HEK293T (cell line): ENCODE measurements at regions not wholly inside any gene's neighbourhood (a gene's known extent, or its start where the extent isn't known, plus 50 kb on each side); places are given as distances from the start of the nearest gene placed in this dataset.

Experiments
- CTCF ChIA-PET: fragments of 350-600 bp; formaldehyde crosslinking; extraction: SDS; loops from one replicate; lab custom pipeline; 2021; ENCODE audit warnings: antibody characterized with exemption, inconsistent platforms; lab: Yijun Ruan, JAX
- POLR2A ChIA-PET: fragments of 350-600 bp; formaldehyde crosslinking; extraction: SDS; loops from one replicate; lab custom pipeline; 2020; ENCODE audit warnings: antibody characterized with exemption, inconsistent platforms; lab: Yijun Ruan, JAX
- DNase-seq: peaks from one replicate; pipeline ENCODE4 v3.0.0; 2012; ENCODE audit warnings: mixed read lengths; ENCODE audit errors: extremely low spot score
- ARNT ChIP-seq: fragments of 450-650 bp; IDR thresholded peaks from 2 replicates; pipeline ENCODE4 v1.6.1; 2017; ENCODE audit warnings: mild to moderate bottlenecking
- BHLHE40 ChIP-seq: fragments of 450-650 bp; IDR thresholded peaks from 2 replicates; pipeline ENCODE4 v1.6.1; 2016; ENCODE audit warnings: mild to moderate bottlenecking, moderate library complexity, borderline replicate concordance
- CTBP1 ChIP-seq: fragments of 450-650 bp; IDR thresholded peaks from 2 replicates; pipeline ENCODE4 v1.6.1; 2016; ENCODE audit warnings: borderline replicate concordance
- ELF4 ChIP-seq: fragments of 450-650 bp; IDR thresholded peaks from 2 replicates; pipeline ENCODE4 v1.6.1; 2017; ENCODE audit warnings: antibody characterized with exemption
- FOXA1 ChIP-seq: fragments of 450-650 bp; IDR thresholded peaks from 2 replicates; pipeline ENCODE4 v1.6.1; 2016; ENCODE audit warnings: mild to moderate bottlenecking
- FOXK2 ChIP-seq: fragments of 450-650 bp; IDR thresholded peaks from 2 replicates; pipeline ENCODE4 v1.6.1; 2016; ENCODE audit warnings: mild to moderate bottlenecking
- FOXM1 ChIP-seq: fragments of 450-650 bp; IDR thresholded peaks from 2 replicates; pipeline ENCODE4 v1.6.1; 2017; ENCODE audit warnings: mild to moderate bottlenecking, borderline replicate concordance
- HDGF ChIP-seq: fragments of 450-650 bp; IDR thresholded peaks from 2 replicates; pipeline ENCODE4 v1.6.1; 2017; ENCODE audit warnings: antibody characterized with exemption, borderline replicate concordance
- L3MBTL2 ChIP-seq: fragments of 450-650 bp; conservative IDR thresholded peaks from 2 replicates; pipeline ENCODE4 v1.6.1; 2016; ENCODE audit warnings: mild to moderate bottlenecking
- LEF1 ChIP-seq: fragments of 450-650 bp; IDR thresholded peaks from 2 replicates; pipeline ENCODE4 v1.6.1; 2017; ENCODE audit warnings: mild to moderate bottlenecking, borderline replicate concordance
- NFRKB ChIP-seq: fragments of 450-650 bp; IDR thresholded peaks from 2 replicates; pipeline ENCODE4 v1.6.1; 2016; ENCODE audit warnings: mild to moderate bottlenecking, moderate library complexity
- PKNOX1 ChIP-seq: fragments of 450-650 bp; IDR thresholded peaks from 2 replicates; pipeline ENCODE4 v1.6.1; 2016
- SP1 ChIP-seq: fragments of 450-650 bp; IDR thresholded peaks from 2 replicates; pipeline ENCODE4 v1.6.1; 2017
- SUZ12 ChIP-seq: fragments of 450-650 bp; IDR thresholded peaks from 2 replicates; pipeline ENCODE4 v1.6.1; 2016; ENCODE audit warnings: mild to moderate bottlenecking
- TARDBP ChIP-seq: fragments of 450-650 bp; IDR thresholded peaks from 2 replicates; pipeline ENCODE4 v1.6.1; 2016
- ZNF384 ChIP-seq: fragments of 450-650 bp; IDR thresholded peaks from 2 replicates; pipeline ENCODE4 v1.6.1; 2016

GRCh38 chr3:176905331-176905730, 292.0 kb downstream of the TBL1XR1 start:
- CTCF ChIA-PET, result no interaction called here
- POLR2A ChIA-PET, result no interaction called here
- no peak for TF ChIP-seq NFRKB
- no peak for TF ChIP-seq LEF1
- no peak for DNase-seq

- POLR2A ChIA-PET, result no interaction called here
- TF ChIP-seq ARNT (no peak), CTBP1 (no peak), ZNF384 (no peak), L3MBTL2 (no peak), TARDBP (no peak), ELF4 (no peak), SP1 (no peak), BHLHE40 (no peak), SUZ12 (no peak)
- CTCF ChIA-PET, result no interaction called here
- DNase-seq, result no peak
Measured at GRCh38 chr3:176904506-176904905, 292.8 kb downstream of the TBL1XR1 start.

GRCh38 chr3:176896640-176897039, 300.6 kb downstream of the TBL1XR1 start:
- CTCF ChIA-PET, result no interaction called here
- DNase-seq, result no peak

GRCh38 chr3:176896165-176896564, 301.1 kb downstream of the TBL1XR1 start:
- ChIA-PET CTCF (no interaction called here), POLR2A (no interaction called here)
- no peak for DNase-seq
- TF ChIP-seq SP1, result no peak
- TF ChIP-seq BHLHE40, result no peak
- TF ChIP-seq TARDBP, result no peak
- no peak for TF ChIP-seq NFRKB
- no peak for TF ChIP-seq CTBP1
- TF ChIP-seq HDGF, result no peak
- no peak for TF ChIP-seq FOXM1
- no peak for TF ChIP-seq FOXK2
- no peak for TF ChIP-seq L3MBTL2
- no peak for TF ChIP-seq PKNOX1
- TF ChIP-seq LEF1, result no peak
- TF ChIP-seq ELF4, result no peak
- TF ChIP-seq ZNF384, result no peak
- no peak for TF ChIP-seq ARNT
- TF ChIP-seq FOXA1, result no peak

More at GRCh38 chr3:176896640-176897039, 300.6 kb downstream of the TBL1XR1 start:
- TF ChIP-seq L3MBTL2 (no peak), TARDBP (no peak), ELF4 (no peak), CTBP1 (no peak), BHLHE40 (no peak), HDGF (no peak), SUZ12 (no peak), PKNOX1 (no peak), FOXA1 (no peak), ZNF384 (no peak), LEF1 (no peak), FOXM1 (no peak), FOXK2 (no peak), NFRKB (no peak), SP1 (no peak), ARNT (no peak)
- POLR2A ChIA-PET, result no interaction called here

- TF ChIP-seq ARNT (no peak), FOXK2 (no peak), NFRKB (no peak), PKNOX1 (no peak), BHLHE40 (no peak), HDGF (no peak), SP1 (no peak), TARDBP (no peak), ELF4 (no peak), FOXM1 (no peak)
- no peak for DNase-seq
- ChIA-PET CTCF (no interaction called here), POLR2A (no interaction called here)
Measured at GRCh38 chr3:176879710-176880109, 317.6 kb downstream of the TBL1XR1 start.

GRCh38 chr3:176873261-176873660, 324.0 kb downstream of the TBL1XR1 start:
- TF ChIP-seq CTBP1 (no peak), FOXM1 (no peak), ZNF384 (no peak), ARNT (no peak), FOXA1 (no peak), HDGF (no peak), PKNOX1 (no peak), SP1 (no peak), BHLHE40 (no peak), L3MBTL2 (no peak), NFRKB (no peak), SUZ12 (no peak), FOXK2 (no peak), LEF1 (no peak), ELF4 (no peak), TARDBP (no peak)
- POLR2A ChIA-PET, result no interaction called here
- CTCF ChIA-PET, result interaction anchor here (0.6 to 1.8 kb wide), 3 partner anchors 57 to 1512 kb away, joined by 3 to 11 read pairs (median 3); no protein-coding TSS in a partner anchor
- no peak for DNase-seq
